ENCODE measurements at regions not wholly inside any gene's neighbourhood (a gene's known extent, or its start where the extent isn't known, plus 50 kb on each side); places are given as distances from the start of the nearest gene placed in this dataset.

DNA sequence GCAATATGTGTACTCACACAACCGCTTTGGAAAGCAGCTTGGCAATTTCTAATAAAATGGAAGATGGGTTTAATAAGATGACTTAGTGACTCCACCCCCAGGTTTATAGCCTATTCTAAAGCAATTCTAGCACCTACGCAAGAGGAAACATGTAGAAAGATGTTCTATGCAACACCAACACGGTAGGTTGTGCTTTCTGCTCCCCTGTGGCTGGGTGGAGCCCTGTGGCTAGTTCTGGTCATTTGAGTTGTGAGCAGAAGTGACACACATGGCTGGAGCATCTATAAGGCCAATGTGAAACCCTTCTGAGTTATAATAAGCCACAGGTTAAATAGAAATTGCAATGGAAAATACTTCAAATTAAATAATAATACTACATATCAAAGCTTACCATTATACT, 310.7 kb downstream of the CD83 start:
- no peaks in the 10 kb centered on the region for H3K9me2 ChIP-seq (ENCODE audit: insufficient read depth, low read length)
- no peaks in the 10 kb centered on the region for H3K9me3 ChIP-seq (ENCODE audit: low read length)
- H3F3A ChIP-seq (ENCODE audit: insufficient read depth, low read length, poor library complexity, severe bottlenecking): no peaks in the 10 kb centered on the region
- H3K79me2 ChIP-seq (replicated peaks; ENCODE audit: insufficient read depth, low read length): no peaks in the 10 kb centered on the region
- H2AFZ ChIP-seq (ENCODE audit: low read depth, low read length): no peak overlapping the region
- no peak overlapping the region for H3K4me3 ChIP-seq (ENCODE audit: low read length)
- H3K36me3 ChIP-seq (ENCODE audit: insufficient read depth, low read length): no peaks in the 10 kb centered on the region
- H3K27me3 ChIP-seq (ENCODE audit: insufficient read depth, low read depth, low read length): no peaks in the 10 kb centered on the region
- H3K27ac ChIP-seq (ENCODE audit: low read length): no peak overlapping the region
- TF ChIP-seq SMC3 (conservative IDR thresholded peaks at IDR 0.05; ENCODE audit: poor library complexity) (no peak), MXI1 (conservative IDR thresholded peaks at IDR 0.05; ENCODE audit: poor library complexity, severe bottlenecking) (no peak), EZH2 (IDR thresholded peaks at IDR 0.05; ENCODE audit: borderline replicate concordance, insufficient read depth, low read length, poor library complexity, severe bottlenecking) (no peak), TAF1 (IDR thresholded peaks at IDR 0.05; ENCODE audit: low read depth) (no peak), RAD21 (conservative IDR thresholded peaks at IDR 0.05) (no peak), EP300 (conservative IDR thresholded peaks at IDR 0.05; ENCODE audit: poor library complexity, severe bottlenecking) (no peak), POLR2AphosphoS5 (IDR thresholded peaks at IDR 0.05) (no peak)
- TF ChIP-seq, protein P1, sequence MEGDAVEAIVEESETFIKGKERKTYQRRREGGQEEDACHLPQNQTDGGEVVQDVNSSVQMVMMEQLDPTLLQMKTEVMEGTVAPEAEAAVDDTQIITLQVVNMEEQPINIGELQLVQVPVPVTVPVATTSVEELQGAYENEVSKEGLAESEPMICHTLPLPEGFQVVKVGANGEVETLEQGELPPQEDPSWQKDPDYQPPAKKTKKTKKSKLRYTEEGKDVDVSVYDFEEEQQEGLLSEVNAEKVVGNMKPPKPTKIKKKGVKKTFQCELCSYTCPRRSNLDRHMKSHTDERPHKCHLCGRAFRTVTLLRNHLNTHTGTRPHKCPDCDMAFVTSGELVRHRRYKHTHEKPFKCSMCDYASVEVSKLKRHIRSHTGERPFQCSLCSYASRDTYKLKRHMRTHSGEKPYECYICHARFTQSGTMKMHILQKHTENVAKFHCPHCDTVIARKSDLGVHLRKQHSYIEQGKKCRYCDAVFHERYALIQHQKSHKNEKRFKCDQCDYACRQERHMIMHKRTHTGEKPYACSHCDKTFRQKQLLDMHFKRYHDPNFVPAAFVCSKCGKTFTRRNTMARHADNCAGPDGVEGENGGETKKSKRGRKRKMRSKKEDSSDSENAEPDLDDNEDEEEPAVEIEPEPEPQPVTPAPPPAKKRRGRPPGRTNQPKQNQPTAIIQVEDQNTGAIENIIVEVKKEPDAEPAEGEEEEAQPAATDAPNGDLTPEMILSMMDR (IDR thresholded peaks at IDR 0.05; ENCODE audit: poor library complexity, severe bottlenecking): no peak
- TF ChIP-seq, protein P2, sequence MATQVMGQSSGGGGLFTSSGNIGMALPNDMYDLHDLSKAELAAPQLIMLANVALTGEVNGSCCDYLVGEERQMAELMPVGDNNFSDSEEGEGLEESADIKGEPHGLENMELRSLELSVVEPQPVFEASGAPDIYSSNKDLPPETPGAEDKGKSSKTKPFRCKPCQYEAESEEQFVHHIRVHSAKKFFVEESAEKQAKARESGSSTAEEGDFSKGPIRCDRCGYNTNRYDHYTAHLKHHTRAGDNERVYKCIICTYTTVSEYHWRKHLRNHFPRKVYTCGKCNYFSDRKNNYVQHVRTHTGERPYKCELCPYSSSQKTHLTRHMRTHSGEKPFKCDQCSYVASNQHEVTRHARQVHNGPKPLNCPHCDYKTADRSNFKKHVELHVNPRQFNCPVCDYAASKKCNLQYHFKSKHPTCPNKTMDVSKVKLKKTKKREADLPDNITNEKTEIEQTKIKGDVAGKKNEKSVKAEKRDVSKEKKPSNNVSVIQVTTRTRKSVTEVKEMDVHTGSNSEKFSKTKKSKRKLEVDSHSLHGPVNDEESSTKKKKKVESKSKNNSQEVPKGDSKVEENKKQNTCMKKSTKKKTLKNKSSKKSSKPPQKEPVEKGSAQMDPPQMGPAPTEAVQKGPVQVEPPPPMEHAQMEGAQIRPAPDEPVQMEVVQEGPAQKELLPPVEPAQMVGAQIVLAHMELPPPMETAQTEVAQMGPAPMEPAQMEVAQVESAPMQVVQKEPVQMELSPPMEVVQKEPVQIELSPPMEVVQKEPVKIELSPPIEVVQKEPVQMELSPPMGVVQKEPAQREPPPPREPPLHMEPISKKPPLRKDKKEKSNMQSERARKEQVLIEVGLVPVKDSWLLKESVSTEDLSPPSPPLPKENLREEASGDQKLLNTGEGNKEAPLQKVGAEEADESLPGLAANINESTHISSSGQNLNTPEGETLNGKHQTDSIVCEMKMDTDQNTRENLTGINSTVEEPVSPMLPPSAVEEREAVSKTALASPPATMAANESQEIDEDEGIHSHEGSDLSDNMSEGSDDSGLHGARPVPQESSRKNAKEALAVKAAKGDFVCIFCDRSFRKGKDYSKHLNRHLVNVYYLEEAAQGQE (IDR thresholded peaks at IDR 0.05; ENCODE audit: borderline replicate concordance): no peak
- H3K4me2 ChIP-seq (ENCODE audit: low read length): no peak overlapping the region
- no peaks in the 10 kb centered on the region for H4K20me1 ChIP-seq (ENCODE audit: insufficient read depth)
- no peak overlapping the region for H3K9ac ChIP-seq (ENCODE audit: low read length)

DNA sequence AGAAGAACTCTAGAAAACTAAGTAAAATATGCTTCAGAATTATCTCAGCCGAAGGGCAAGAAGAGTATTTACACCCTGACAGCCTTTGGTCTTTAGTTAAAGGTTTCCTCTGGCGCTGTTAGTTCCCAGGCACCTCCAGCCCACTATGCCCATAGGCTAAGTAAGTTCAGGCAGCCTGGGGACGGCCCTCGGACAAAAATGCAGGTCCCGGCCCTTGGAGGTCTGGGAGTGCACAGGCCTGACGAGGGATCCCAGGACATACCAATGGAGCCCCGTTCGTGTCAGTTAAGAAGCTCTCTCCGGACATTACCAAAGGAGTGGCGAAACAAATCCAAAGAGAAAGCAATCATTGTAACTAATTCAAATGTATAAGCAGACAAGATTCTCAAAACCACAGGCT, 311.8 kb downstream of the CD83 start:
- H3K4me2 ChIP-seq (ENCODE audit: low read length): no peak overlapping the region
- H2AFZ ChIP-seq (ENCODE audit: low read depth, low read length): no peak overlapping the region
- H3K4me3 ChIP-seq (ENCODE audit: low read length): no peak overlapping the region
- H3F3A ChIP-seq (ENCODE audit: insufficient read depth, low read length, poor library complexity, severe bottlenecking): no peaks in the 10 kb centered on the region
- TF ChIP-seq, protein P2 (IDR thresholded peaks at IDR 0.05; ENCODE audit: borderline replicate concordance): no peak
- no peak for TF ChIP-seq TAF1 (IDR thresholded peaks at IDR 0.05; ENCODE audit: low read depth)
- no peaks in the 10 kb centered on the region for H3K9me2 ChIP-seq (ENCODE audit: insufficient read depth, low read length)
- no peak overlapping the region for H3K27ac ChIP-seq (ENCODE audit: low read length)
- no peak overlapping the region for H3K9ac ChIP-seq (ENCODE audit: low read length)
- H3K79me2 ChIP-seq (replicated peaks; ENCODE audit: insufficient read depth, low read length): no peaks in the 10 kb centered on the region
- no peaks in the 10 kb centered on the region for H3K27me3 ChIP-seq (ENCODE audit: insufficient read depth, low read depth, low read length)
- no peaks in the 10 kb centered on the region for H3K36me3 ChIP-seq (ENCODE audit: insufficient read depth, low read length)
- H4K20me1 ChIP-seq (ENCODE audit: insufficient read depth): no peaks in the 10 kb centered on the region
- no peaks in the 10 kb centered on the region for H3K9me3 ChIP-seq (ENCODE audit: low read length)
